HG03039 (cell line): ENCODE measurements at regions not wholly inside any gene's neighbourhood (a gene's known extent, or its start where the extent isn't known, plus 50 kb on each side); places are given as distances from the start of the nearest gene placed in this dataset.
"Not testable (repeated sequence)": the region's sequence is repeated elsewhere in the genome, so short reads cannot be mapped to it uniquely, and the experiment has no call there.

Source experiments
- ATAC-seq: cut with Tn5 transposase; IDR thresholded peaks from one replicate; pipeline ENCODE4 v1.9.1; 2021; ENCODE audit warnings: mild to moderate bottlenecking, moderate library complexity; ENCODE audit not compliant: unreplicated experiment

DNA sequence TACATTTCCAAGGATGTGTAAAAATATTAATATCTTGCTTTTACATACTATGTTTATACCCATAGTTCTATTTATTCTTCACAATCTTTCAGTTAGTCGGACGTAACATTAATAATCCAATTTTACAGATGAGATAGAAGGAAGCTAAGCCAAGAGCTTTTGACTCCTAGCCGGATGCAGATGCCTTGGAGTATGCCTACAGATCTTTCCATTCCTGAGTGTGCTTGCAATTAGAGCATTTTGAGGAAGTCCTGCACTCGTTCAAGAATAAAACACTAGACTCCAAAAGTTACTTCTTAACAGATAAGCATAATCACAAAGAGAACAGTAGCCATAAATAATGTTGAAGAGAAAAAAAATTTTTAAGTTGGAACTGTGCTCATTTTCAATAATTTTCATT, 337.6 kb upstream of the CLEC14A start:
- ATAC-seq: no peak

- ATAC-seq: no peak
Observed at GRCh38 chr14:38592764-38593442, 337.0 kb upstream of the CLEC14A start.

GRCh38 chr14:38589747-38590350, 334.0 kb upstream of the CLEC14A start:
- ATAC-seq: no peak

DNA sequence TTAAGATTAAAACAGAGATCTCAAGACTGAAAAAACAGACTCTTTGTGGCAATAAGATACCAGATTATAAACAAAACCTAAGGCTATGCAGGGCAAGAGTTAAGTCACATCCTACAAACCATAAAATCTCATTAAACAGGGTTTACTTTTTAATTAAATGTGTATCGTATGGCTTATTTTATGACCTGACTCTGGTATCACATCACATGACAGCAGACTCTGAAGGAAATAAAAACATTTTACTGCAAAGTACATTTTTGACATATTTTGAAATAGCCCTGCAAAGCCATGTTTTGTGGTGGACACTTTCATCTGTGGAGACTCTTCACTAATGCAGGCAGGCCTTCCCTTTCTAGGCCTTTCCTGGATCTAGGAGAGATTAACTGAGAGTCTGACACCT, 327.6 kb upstream of the CLEC14A start:
- ATAC-seq: no peak

GRCh38 chr14:38578278-38578681, 322.4 kb upstream of the CLEC14A start:
- no peak for ATAC-seq

DNA sequence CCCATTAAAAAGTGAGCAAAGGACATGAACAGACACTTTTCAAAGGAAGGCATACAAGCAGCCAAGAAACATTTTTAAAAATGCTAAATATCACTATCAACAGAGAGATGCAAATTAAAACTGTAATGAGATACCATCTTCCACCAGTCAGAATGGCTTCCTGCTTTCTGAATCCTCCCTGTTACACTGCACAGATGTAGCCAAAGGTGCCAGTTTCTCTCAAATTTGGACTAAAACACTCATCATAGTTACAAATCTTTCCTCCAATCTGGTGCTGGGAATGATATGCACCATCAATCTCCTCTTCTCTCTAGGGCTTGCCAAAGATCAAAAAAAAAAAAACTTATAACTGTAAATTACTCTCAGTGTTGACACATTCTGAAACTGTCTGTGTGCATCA, 311.8 kb upstream of the CLEC14A start:
- ATAC-seq: no peak

GRCh38 chr14:38561657-38562056, 305.8 kb upstream of the CLEC14A start:
- no peak for ATAC-seq

- ATAC-seq: no peak
Observed at GRCh38 chr14:38559711-38560110, 303.8 kb upstream of the CLEC14A start.

GRCh38 chr14:38557391-38557790, 301.5 kb upstream of the CLEC14A start:
- not testable (repeated sequence) for ATAC-seq

- ATAC-seq: no peak
Observed at GRCh38 chr14:38556252-38556651, 300.4 kb upstream of the CLEC14A start.

- no peak for ATAC-seq
Observed at GRCh38 chr14:38554026-38554425, 298.1 kb upstream of the CLEC14A start.

DNA sequence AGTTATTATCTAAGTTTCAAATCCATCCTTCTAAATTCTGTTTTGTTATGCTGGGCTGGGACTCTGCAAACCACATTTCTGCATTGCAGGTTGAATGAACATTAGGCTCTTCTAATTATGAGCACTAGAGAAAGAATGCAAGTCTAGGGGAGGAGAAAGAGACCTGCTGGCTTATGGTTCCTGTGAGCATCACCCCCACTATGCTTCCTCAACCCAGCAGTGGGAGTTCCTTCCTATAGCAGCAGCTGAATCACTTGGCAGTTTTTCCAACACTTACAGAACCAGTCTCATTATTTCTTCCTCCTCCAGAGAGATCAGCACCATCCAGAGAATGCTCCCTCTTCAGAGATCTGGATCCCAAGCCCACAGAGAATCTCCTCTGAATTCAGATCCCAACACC, 297.7 kb upstream of the CLEC14A start:
- no peak for ATAC-seq

GRCh38 chr14:38549564-38549963, 293.7 kb upstream of the CLEC14A start:
- no peak for ATAC-seq

DNA sequence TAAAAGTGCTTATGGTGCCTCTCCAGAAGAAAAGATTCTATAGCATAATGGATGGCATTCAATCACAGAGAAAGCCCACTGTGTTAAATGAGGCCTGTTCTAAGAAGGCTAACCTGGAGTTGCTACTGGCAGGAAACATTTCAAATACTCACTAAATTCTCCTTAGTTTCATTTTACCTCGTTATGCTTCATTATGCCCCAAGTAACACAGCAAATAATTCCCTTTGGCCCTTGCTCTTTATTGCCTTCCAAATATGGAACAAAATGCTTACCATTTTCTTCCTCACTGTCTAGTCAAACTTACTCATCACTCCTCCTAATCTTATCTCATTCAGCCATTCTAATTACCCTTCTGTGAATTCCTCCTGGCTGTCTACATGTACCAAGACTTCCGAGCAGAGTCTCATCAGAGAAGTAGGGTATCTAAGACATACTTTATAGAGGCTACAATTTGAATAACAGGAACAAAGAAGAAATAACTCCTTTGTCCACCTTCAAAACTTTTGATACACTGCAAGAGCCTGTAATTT, 292.1 kb upstream of the CLEC14A start:
- no peak for ATAC-seq

- no peak for ATAC-seq
Observed at GRCh38 chr14:38546932-38547551, 291.1 kb upstream of the CLEC14A start.

- ATAC-seq: no peak
Observed at GRCh38 chr14:38544776-38545175, 288.9 kb upstream of the CLEC14A start.

GRCh38 chr14:38543851-38544250, 288.0 kb upstream of the CLEC14A start:
- ATAC-seq: not testable (repeated sequence)

DNA sequence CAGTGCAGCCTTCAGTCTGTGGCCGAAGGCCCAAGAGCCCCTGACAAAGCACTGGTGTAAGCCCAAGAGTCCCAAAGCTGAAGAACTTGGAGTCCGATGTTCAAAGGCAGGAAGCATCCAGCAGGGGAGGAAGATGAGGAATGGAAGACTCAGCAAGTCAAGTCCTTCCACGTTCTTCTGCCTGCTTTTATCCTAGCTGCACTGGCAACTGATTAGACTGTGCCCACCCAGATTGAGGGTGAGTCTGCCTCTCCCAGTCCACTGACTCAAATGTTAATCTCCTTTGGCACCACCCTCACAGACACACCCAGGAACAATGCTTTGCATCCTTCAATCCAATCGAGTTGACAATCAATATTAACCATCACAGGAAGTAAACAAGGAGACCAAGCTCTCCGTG, 282.2 kb upstream of the CLEC14A start:
- not testable (repeated sequence) for ATAC-seq

- no peak for ATAC-seq
Observed at GRCh38 chr14:38536376-38537038, 280.6 kb upstream of the CLEC14A start.

GRCh38 chr14:38528582-38528981, 272.7 kb upstream of the CLEC14A start:
- no peak for ATAC-seq

DNA sequence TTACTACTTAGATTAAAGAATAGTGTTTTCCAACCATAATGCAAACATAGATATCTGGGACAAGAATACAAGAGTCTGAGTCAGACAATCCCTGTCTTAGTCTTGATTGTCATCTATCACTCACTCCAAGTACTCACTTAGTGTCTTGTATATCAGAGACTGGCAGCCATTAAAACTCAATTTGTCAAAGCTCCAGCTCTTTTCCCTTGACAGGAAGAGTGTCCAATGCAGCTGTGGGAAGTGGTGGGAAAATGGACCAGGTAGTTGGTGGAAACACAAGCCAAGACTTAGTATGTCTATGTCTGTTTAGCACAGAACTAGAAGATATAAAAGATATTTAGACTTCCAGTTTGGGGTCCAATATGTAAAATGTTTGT, 271.6 kb upstream of the CLEC14A start:
- ATAC-seq: no peak
